ENCODE measurements at regions not wholly inside any gene's neighbourhood (a gene's known extent, or its start where the extent isn't known, plus 50 kb on each side); places are given as distances from the start of the nearest gene placed in this dataset.

- no peak for DNase-seq (ENCODE audit: low spot score)
- Histone ChIP-seq H3K27me3 (ENCODE audit: insufficient read depth, poor library complexity, severe bottlenecking) (no peaks in the 10 kb centered on the region), H3K36me3 (ENCODE audit: low read depth) (no peaks in the 10 kb centered on the region), H3K4me1 (ENCODE audit: insufficient read depth, poor library complexity, severe bottlenecking) (no peaks in the 10 kb centered on the region), H3K27ac (ENCODE audit: poor library complexity, severe bottlenecking) (no peak overlapping the region), H3K9me3 (ENCODE audit: severe bottlenecking) (no peaks in the 10 kb centered on the region), H3K4me3 (ENCODE audit: severe bottlenecking) (no peak overlapping the region)
- no peak for TF ChIP-seq CTCF (IDR thresholded peaks at IDR 0.05; ENCODE audit: poor library complexity, severe bottlenecking)
- ATAC-seq (ENCODE audit: low read depth) = no peak
Observed at GRCh38 chr16:26838931-26839330, 227.8 kb upstream of the C16orf82 start.

GRCh38 chr16:26840691-26841090 is 226.0 kb upstream of the C16orf82 start:
- Histone ChIP-seq H3K27ac (ENCODE audit: poor library complexity, severe bottlenecking) (no peak overlapping the region), H3K4me3 (ENCODE audit: severe bottlenecking) (no peak overlapping the region), H3K9me3 (ENCODE audit: severe bottlenecking) (no peaks in the 10 kb centered on the region), H3K4me1 (ENCODE audit: insufficient read depth, poor library complexity, severe bottlenecking) (no peaks in the 10 kb centered on the region), H3K36me3 (ENCODE audit: low read depth) (no peaks in the 10 kb centered on the region), H3K27me3 (ENCODE audit: insufficient read depth, poor library complexity, severe bottlenecking) (no peaks in the 10 kb centered on the region)
- DNase-seq (ENCODE audit: low spot score) (no peak), ATAC-seq (ENCODE audit: low read depth) (no peak)
- no peak for TF ChIP-seq CTCF (IDR thresholded peaks at IDR 0.05; ENCODE audit: poor library complexity, severe bottlenecking)

- Histone ChIP-seq H3K9me3 (ENCODE audit: severe bottlenecking) (peaks cover 2% of the 10 kb centered on the region), H3K4me1 (ENCODE audit: insufficient read depth, poor library complexity, severe bottlenecking) (no peaks in the 10 kb centered on the region), H3K36me3 (ENCODE audit: low read depth) (no peaks in the 10 kb centered on the region), H3K27ac (ENCODE audit: poor library complexity, severe bottlenecking) (no peak overlapping the region), H3K4me3 (ENCODE audit: severe bottlenecking) (no peak overlapping the region), H3K27me3 (ENCODE audit: insufficient read depth, poor library complexity, severe bottlenecking) (no peaks in the 10 kb centered on the region)
- DNase-seq (ENCODE audit: low spot score) = no peak
- no peak for ATAC-seq (ENCODE audit: low read depth)
- TF ChIP-seq CTCF (IDR thresholded peaks at IDR 0.05; ENCODE audit: poor library complexity, severe bottlenecking) = no peak
Observed at GRCh38 chr16:26856271-26856670, 210.5 kb upstream of the C16orf82 start.

- Histone ChIP-seq H3K27me3 (ENCODE audit: insufficient read depth, poor library complexity, severe bottlenecking) (no peaks in the 10 kb centered on the region), H3K4me3 (ENCODE audit: severe bottlenecking) (no peak overlapping the region), H3K36me3 (ENCODE audit: low read depth) (no peaks in the 10 kb centered on the region), H3K9me3 (ENCODE audit: severe bottlenecking) (peaks cover 2% of the 10 kb centered on the region), H3K27ac (ENCODE audit: poor library complexity, severe bottlenecking) (no peak overlapping the region), H3K4me1 (ENCODE audit: insufficient read depth, poor library complexity, severe bottlenecking) (no peaks in the 10 kb centered on the region)
- ATAC-seq (ENCODE audit: low read depth) (no peak), DNase-seq (ENCODE audit: low spot score) (no peak)
- TF ChIP-seq CTCF (IDR thresholded peaks at IDR 0.05; ENCODE audit: poor library complexity, severe bottlenecking) = no peak
Observed at GRCh38 chr16:26856791-26857190, 209.9 kb upstream of the C16orf82 start.

- Histone ChIP-seq H3K4me1 (ENCODE audit: insufficient read depth, poor library complexity, severe bottlenecking) (no peaks in the 10 kb centered on the region), H3K27ac (ENCODE audit: poor library complexity, severe bottlenecking) (no peak overlapping the region), H3K36me3 (ENCODE audit: low read depth) (no peaks in the 10 kb centered on the region), H3K4me3 (ENCODE audit: severe bottlenecking) (no peak overlapping the region), H3K9me3 (ENCODE audit: severe bottlenecking) (peaks cover 2% of the 10 kb centered on the region), H3K27me3 (ENCODE audit: insufficient read depth, poor library complexity, severe bottlenecking) (no peaks in the 10 kb centered on the region)
- no peak for TF ChIP-seq CTCF (IDR thresholded peaks at IDR 0.05; ENCODE audit: poor library complexity, severe bottlenecking)
- ATAC-seq (ENCODE audit: low read depth) (no peak), DNase-seq (ENCODE audit: low spot score) (no peak)
Observed at GRCh38 chr16:26857371-26857770, 209.4 kb upstream of the C16orf82 start.

Data from RWPE2 (cell line).